ENCODE measurements at regions not wholly inside any gene's neighbourhood (a gene's known extent, or its start where the extent isn't known, plus 50 kb on each side); places are given as distances from the start of the nearest gene placed in this dataset.

DNA sequence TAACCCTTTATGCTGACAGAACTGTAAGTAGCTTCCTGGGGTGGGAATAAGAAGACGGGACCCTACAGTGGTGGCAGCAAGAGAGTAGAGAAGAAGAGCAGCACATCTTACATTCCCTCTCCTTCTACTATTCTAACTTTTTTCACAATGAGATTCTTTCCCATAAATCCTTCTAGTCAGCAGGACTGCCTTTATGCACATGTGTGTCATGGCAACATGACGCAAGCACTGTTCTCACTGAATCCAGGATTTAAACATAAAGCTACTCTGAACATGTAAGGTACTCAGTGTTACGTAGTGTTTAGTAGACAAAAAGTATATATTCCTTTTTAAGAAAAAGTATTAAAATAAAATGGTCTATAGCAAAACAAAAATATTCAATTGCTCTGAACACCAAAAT is 309.7 kb upstream of the LYPLAL1 start:
- in situ Hi-C loops (cut with MboI) (no loop called here), intact Hi-C loops (cut with micrococcal nuclease) (no loop called here)
- H2AFZ ChIP-seq (ENCODE audit: low read depth, low read length): no peak overlapping the region
- TF ChIP-seq ELF2 (CRISPR knock-in tag; IDR thresholded peaks at IDR 0.05): no peak
- no peak for TF ChIP-seq KAT8 (IDR thresholded peaks at IDR 0.05; ENCODE audit: low read depth)
- TF ChIP-seq, protein P1, sequence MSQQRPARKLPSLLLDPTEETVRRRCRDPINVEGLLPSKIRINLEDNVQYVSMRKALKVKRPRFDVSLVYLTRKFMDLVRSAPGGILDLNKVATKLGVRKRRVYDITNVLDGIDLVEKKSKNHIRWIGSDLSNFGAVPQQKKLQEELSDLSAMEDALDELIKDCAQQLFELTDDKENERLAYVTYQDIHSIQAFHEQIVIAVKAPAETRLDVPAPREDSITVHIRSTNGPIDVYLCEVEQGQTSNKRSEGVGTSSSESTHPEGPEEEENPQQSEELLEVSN (IDR thresholded peaks at IDR 0.05; ENCODE audit: borderline replicate concordance in 1 of 2, extremely low read depth in 1 of 2, insufficient read depth in 1 of 2, insufficient read length in 1 of 2, low read depth in 1 of 2, low read length in 1 of 2, poor library complexity in 1 of 2, severe bottlenecking in 1 of 2): no peak
- TF ChIP-seq ZNF274 (IDR thresholded peaks at IDR 0.05; ENCODE audit: borderline replicate concordance, low read depth, low read length): no peak
- TF ChIP-seq, protein P2, sequence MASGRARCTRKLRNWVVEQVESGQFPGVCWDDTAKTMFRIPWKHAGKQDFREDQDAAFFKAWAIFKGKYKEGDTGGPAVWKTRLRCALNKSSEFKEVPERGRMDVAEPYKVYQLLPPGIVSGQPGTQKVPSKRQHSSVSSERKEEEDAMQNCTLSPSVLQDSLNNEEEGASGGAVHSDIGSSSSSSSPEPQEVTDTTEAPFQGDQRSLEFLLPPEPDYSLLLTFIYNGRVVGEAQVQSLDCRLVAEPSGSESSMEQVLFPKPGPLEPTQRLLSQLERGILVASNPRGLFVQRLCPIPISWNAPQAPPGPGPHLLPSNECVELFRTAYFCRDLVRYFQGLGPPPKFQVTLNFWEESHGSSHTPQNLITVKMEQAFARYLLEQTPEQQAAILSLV (tag; IDR thresholded peaks at IDR 0.05): no peak
- no peak for TF ChIP-seq JUND (IDR thresholded peaks at IDR 0.05; ENCODE audit: borderline replicate concordance, low read depth, low read length)
- no peak for TF ChIP-seq JUND (tag; IDR thresholded peaks at IDR 0.05; ENCODE audit: borderline replicate concordance, low read depth, low read length)
- no peaks in the 10 kb centered on the region for H3K9me1 ChIP-seq (ENCODE audit: control insufficient read depth, insufficient read depth, low read length)
- DNase-seq (ENCODE audit: extremely low read depth in 1 of 4, low spot score in 3 of 4) (no peak), FAIRE-seq (no peak), ATAC-seq (no peak)
- no peak overlapping the region for H3K4me2 ChIP-seq (ENCODE audit: insufficient read depth, low read length)
- no peaks in the 10 kb centered on the region for H3K4me1 ChIP-seq (replicated peaks in 1 of 2; ENCODE audit: control insufficient read depth in 2 of 2, insufficient read depth in 2 of 2, low read length in 2 of 2)
- no TSS peak for BruUV-seq (replicated peaks)
- no peaks in the 10 kb centered on the region for H3K9me3 ChIP-seq (replicated peaks; ENCODE audit: control insufficient read depth, insufficient read depth, low read depth, low read length)
- no peak overlapping the region for H3K27ac ChIP-seq (ENCODE audit: extremely low read depth, low read depth, low read length)
- no peaks in the 10 kb centered on the region for H3K27me3 ChIP-seq (ENCODE audit: control insufficient read depth in 2 of 2, insufficient read depth in 2 of 2, low read length in 2 of 2)
- H4K20me1 ChIP-seq (replicated peaks; ENCODE audit: control insufficient read depth, insufficient read depth, low read length): no peaks in the 10 kb centered on the region
- 0% methylated on average over 3 of the region's 3 CpGs for WGBS (ENCODE audit: insufficient coverage, low coverage, missing lambda C conversion rate)
- H3K4me3 ChIP-seq: no peak overlapping the region
- POLR2A ChIA-PET: no interaction called here
- H3K36me3 ChIP-seq (ENCODE audit: control insufficient read depth, insufficient read depth, low read length): no peaks in the 10 kb centered on the region
- H3K79me2 ChIP-seq (ENCODE audit: control insufficient read depth, insufficient read depth, low read length): no peaks in the 10 kb centered on the region
- no peak overlapping the region for H3K9ac ChIP-seq (ENCODE audit: insufficient read depth in 1 of 2, low read depth in 2 of 2, low read length in 2 of 2)
- CTCF ChIA-PET (ENCODE audit: low intra/inter-chr PET ratio): no interaction called here
